ENCODE measurements at regions not wholly inside any gene's neighbourhood (a gene's known extent, or its start where the extent isn't known, plus 50 kb on each side); places are given as distances from the start of the nearest gene placed in this dataset.

- ChIA-PET CTCF (no interaction called here), POLR2A (no interaction called here)
- DNase-seq (ENCODE audit: low read depth): peak; percentile 5
- no peaks in the 10 kb centered on the region for H3K27me3 ChIP-seq (ENCODE audit: control insufficient read depth, insufficient read depth, low read length)
- no peak for TF ChIP-seq CTCF (IDR thresholded peaks at IDR 0.05; ENCODE audit: insufficient read depth, low read depth, low read length)
- no peaks in the 10 kb centered on the region for H3K36me3 ChIP-seq (ENCODE audit: control insufficient read depth, insufficient read depth, low read length)
- H3K4me3 ChIP-seq (ENCODE audit: low read depth, low read length): no peak overlapping the region
Measured at GRCh38 chr3:22713936-22714335, 489.2 kb upstream of the UBE2E2 start.

- CTCF ChIA-PET: no interaction called here
- H3K36me3 ChIP-seq (ENCODE audit: control insufficient read depth, insufficient read depth, low read length): no peaks in the 10 kb centered on the region
- DNase-seq (ENCODE audit: low read depth): no peak
- no peak overlapping the region for H3K4me3 ChIP-seq (ENCODE audit: low read depth, low read length)
- POLR2A ChIA-PET: no interaction called here
- TF ChIP-seq CTCF (IDR thresholded peaks at IDR 0.05; ENCODE audit: insufficient read depth, low read depth, low read length): no peak
- H3K27me3 ChIP-seq (ENCODE audit: control insufficient read depth, insufficient read depth, low read length): no peaks in the 10 kb centered on the region
Measured at GRCh38 chr3:22714749-22715148, 488.4 kb upstream of the UBE2E2 start.

GRCh38 chr3:22720596-22720995, 482.5 kb upstream of the UBE2E2 start:
- Histone ChIP-seq H3K4me3 (ENCODE audit: low read depth, low read length) (no peak overlapping the region), H3K27me3 (ENCODE audit: control insufficient read depth, insufficient read depth, low read length) (no peaks in the 10 kb centered on the region), H3K36me3 (ENCODE audit: control insufficient read depth, insufficient read depth, low read length) (no peaks in the 10 kb centered on the region)
- DNase-seq (ENCODE audit: low read depth): no peak
- TF ChIP-seq CTCF (IDR thresholded peaks at IDR 0.05; ENCODE audit: insufficient read depth, low read depth, low read length): no peak
- POLR2A ChIA-PET: no interaction called here
- CTCF ChIA-PET: no interaction called here

GRCh38 chr3:22724420-22724819, 478.7 kb upstream of the UBE2E2 start:
- TF ChIP-seq CTCF (IDR thresholded peaks at IDR 0.05; ENCODE audit: insufficient read depth, low read depth, low read length): no peak
- DNase-seq (ENCODE audit: low read depth): no peak
- Histone ChIP-seq H3K36me3 (ENCODE audit: control insufficient read depth, insufficient read depth, low read length) (no peaks in the 10 kb centered on the region), H3K27me3 (ENCODE audit: control insufficient read depth, insufficient read depth, low read length) (no peaks in the 10 kb centered on the region), H3K4me3 (ENCODE audit: low read depth, low read length) (no peak overlapping the region)
- ChIA-PET POLR2A (no interaction called here), CTCF (interaction anchor here (0.6 kb wide), 2 partner anchors 26 to 386 kb away, joined by 3 read pairs; no protein-coding TSS in a partner anchor)

- Histone ChIP-seq H3K4me3 (ENCODE audit: low read depth, low read length) (no peak overlapping the region), H3K27me3 (ENCODE audit: control insufficient read depth, insufficient read depth, low read length) (no peaks in the 10 kb centered on the region), H3K36me3 (ENCODE audit: control insufficient read depth, insufficient read depth, low read length) (no peaks in the 10 kb centered on the region)
- POLR2A ChIA-PET: no interaction called here
- CTCF ChIA-PET: no interaction called here
- no peak for TF ChIP-seq CTCF (IDR thresholded peaks at IDR 0.05; ENCODE audit: insufficient read depth, low read depth, low read length)
- no peak for DNase-seq (ENCODE audit: low read depth)
Measured at GRCh38 chr3:22728406-22728805, 474.7 kb upstream of the UBE2E2 start.

Measured in BJ (cell line).